ENCODE measurements at regions not wholly inside any gene's neighbourhood (a gene's known extent, or its start where the extent isn't known, plus 50 kb on each side); places are given as distances from the start of the nearest gene placed in this dataset.

GRCh38 chr3:24687671-24688070 is 193.0 kb upstream of the THRB start (continued):
- TF ChIP-seq ZZZ3 (IDR thresholded peaks at IDR 0.05; ENCODE audit: control insufficient read depth, insufficient read length, low read depth) (no peak), NFYA (IDR thresholded peaks at IDR 0.05; ENCODE audit: borderline replicate concordance, low read depth, low read length) (no peak), BHLHE40 (IDR thresholded peaks at IDR 0.05; ENCODE audit: borderline replicate concordance in 1 of 2, low read depth in 2 of 2, low read length in 1 of 2) (no peak), ASH2L (IDR thresholded peaks at IDR 0.05; ENCODE audit: borderline replicate concordance, low read depth) (no peak), SP1 (IDR thresholded peaks at IDR 0.05; ENCODE audit: low read depth, low read length) (no peak)

GRCh38 chr3:24688446-24689148 is 193.9 kb upstream of the THRB start:
- ChIA-PET SMC1A (ENCODE audit: uncharacterized antibody, unreplicated experiment) (interaction anchor here (1.7 kb wide), 1 partner anchor 58 kb away, joined by 3 read pairs; no protein-coding TSS in a partner anchor), POLR2A (no interaction called here), RAD21 (ENCODE audit: unreplicated experiment) (interaction anchor here (1.5 kb wide), 1 partner anchor 8 kb away, joined by 4 read pairs; no protein-coding TSS in a partner anchor), CTCF (no interaction called here)
- Histone ChIP-seq H3K4me3 (no peak overlapping the region), H4K20me1 (ENCODE audit: control insufficient read depth, insufficient read depth) (no peaks in the 10 kb centered on the region), H2AFZ (ENCODE audit: control insufficient read depth, low read depth, low read length) (no peak overlapping the region), H3K9me3 (replicated peaks; ENCODE audit: control insufficient read depth, insufficient read depth, low read length) (no peaks in the 10 kb centered on the region), H3K4me2 (ENCODE audit: control insufficient read depth, insufficient read depth) (no peak overlapping the region), H3K4me1 (ENCODE audit: control insufficient read depth, insufficient read depth, low read length) (no peaks in the 10 kb centered on the region), H3K36me3 (ENCODE audit: control insufficient read depth in 2 of 2, insufficient read depth in 2 of 2, low read length in 1 of 2) (no peaks in the 10 kb centered on the region), H3K27ac (ENCODE audit: control insufficient read depth, insufficient read depth) (no peak overlapping the region), H3K27me3 (replicated peaks in 1 of 2; ENCODE audit: control insufficient read depth in 2 of 2, insufficient read depth in 2 of 2, low read length in 1 of 2) (peaks cover 0 to 2% of the 10 kb centered on the region in 2 experiments; a peak in 2 of 4 replicates), H3K9ac (ENCODE audit: control insufficient read depth, insufficient read depth, low read length) (no peak overlapping the region), H3K79me2 (ENCODE audit: control insufficient read depth, insufficient read depth, low read length) (no peaks in the 10 kb centered on the region)
- in situ Hi-C loops (cut with MboI) (no loop called here), intact Hi-C loops (cut with micrococcal nuclease; ENCODE audit: unreplicated experiment) (loop anchor here (10.0 kb wide), 1 partner anchor 906 kb away; no protein-coding TSS in a partner anchor)
- WGBS (ENCODE audit: insufficient coverage, insufficient replicate concordance, low lambda C conversion rate, missing lambda C conversion rate): 0% methylated on average over 2 of the region's 2 CpGs
- DNase-seq (ENCODE audit: low read depth, low spot score) (no peak), ATAC-seq (no peak), FAIRE-seq (no peak)
- no peak for TF ChIP-seq ZNF217 (IDR thresholded peaks at IDR 0.05)
- no peak for TF ChIP-seq ZZZ3 (IDR thresholded peaks at IDR 0.05; ENCODE audit: control insufficient read depth, insufficient read length, low read depth)
- TF ChIP-seq FOXK2 (IDR thresholded peaks at IDR 0.05): no peak
- TF ChIP-seq EGR1 (IDR thresholded peaks at IDR 0.05; ENCODE audit: borderline replicate concordance in 1 of 2, low read depth in 2 of 2, low read length in 2 of 2): no peak
- no peak for TF ChIP-seq TCF7 (IDR thresholded peaks at IDR 0.05; ENCODE audit: borderline replicate concordance)
- no peak for TF ChIP-seq YBX1 (IDR thresholded peaks at IDR 0.05)
- TF ChIP-seq MEF2A (IDR thresholded peaks at IDR 0.05; ENCODE audit: insufficient read depth, low read depth, low read length): no peak
- TF ChIP-seq BRCA1 (IDR thresholded peaks at IDR 0.05; ENCODE audit: low read depth, low read length): no peak
- TF ChIP-seq NRF1 (conservative IDR thresholded peaks at IDR 0.05; ENCODE audit: low read depth, low read length): no peak
- no peak for TF ChIP-seq ATF7 (IDR thresholded peaks at IDR 0.05; ENCODE audit: low read depth)
- TF ChIP-seq EED (IDR thresholded peaks at IDR 0.05; ENCODE audit: low read depth): no peak
- no peak for TF ChIP-seq CREB1 (IDR thresholded peaks at IDR 0.05; ENCODE audit: low read depth)
- TF ChIP-seq ZBED1 (IDR thresholded peaks at IDR 0.05; ENCODE audit: borderline replicate concordance): no peak
- TF ChIP-seq HSF1 (IDR thresholded peaks at IDR 0.05; ENCODE audit: low read depth, low read length): no peak
- no peak for TF ChIP-seq RB1 (IDR thresholded peaks at IDR 0.05; ENCODE audit: borderline replicate concordance)
- TF ChIP-seq ESRRA (IDR thresholded peaks at IDR 0.05; ENCODE audit: low read length): no peak
- no peak for TF ChIP-seq RELA (IDR thresholded peaks at IDR 0.05; ENCODE audit: borderline replicate concordance, partially characterized antibody)
- no peak for TF ChIP-seq YY1 (IDR thresholded peaks at IDR 0.05; ENCODE audit: low read depth, low read length)
- TF ChIP-seq SUZ12 (IDR thresholded peaks at IDR 0.05; ENCODE audit: unreplicated experiment): no peak
- no peak for TF ChIP-seq ZNF384 (IDR thresholded peaks at IDR 0.05; ENCODE audit: borderline replicate concordance, low read depth, low read length)
- BruUV-seq (replicated peaks): no TSS peak

All from GM12878 (cell line).